HepG2 (cell line): ENCODE measurements at regions not wholly inside any gene's neighbourhood (a gene's known extent, or its start where the extent isn't known, plus 50 kb on each side); places are given as distances from the start of the nearest gene placed in this dataset.

Experiments
- ARID3A ChIP-seq: IDR thresholded peaks from 2 replicates; pipeline ENCODE4 v1.6.1; 2012; ENCODE audit warnings: low read depth, low read length, improper control_type of control experiment
- ARNT ChIP-seq: fragments of 450-650 bp; IDR thresholded peaks from 2 replicates; pipeline ENCODE4 v1.6.1; 2017
- CTCF ChIP-seq: sonication (generic); formaldehyde crosslinking; IDR thresholded peaks from 2 replicates; pipeline ENCODE4 v1.5.0; 2020; ENCODE audit warnings: mild to moderate bottlenecking, missing genetic modification reagents, moderate library complexity
- JDP2 ChIP-seq: sonication (generic); formaldehyde crosslinking; IDR thresholded peaks from 2 replicates; pipeline ENCODE4 v1.8.1; 2022; ENCODE audit warnings: missing genetic modification reagents, borderline replicate concordance
- NFKBIZ ChIP-seq: IDR thresholded peaks from 2 replicates; pipeline ENCODE4 v1.6.1; 2018; ENCODE audit warnings: missing genetic modification reagents, missing compliant biosample characterization
- NR3C1 ChIP-seq: sonication (generic); formaldehyde crosslinking; IDR thresholded peaks from 2 replicates; pipeline ENCODE4 v1.4.0; 2020; ENCODE audit warnings: missing genetic modification reagents
- TBP ChIP-seq: sonication (generic); formaldehyde crosslinking; IDR thresholded peaks from 2 replicates; pipeline ENCODE4 v1.5.0; 2020; ENCODE audit warnings: missing genetic modification reagents
- ZNF691 ChIP-seq: sonication (generic); formaldehyde crosslinking; IDR thresholded peaks from 2 replicates; pipeline ENCODE4 v1.4.0; 2020; ENCODE audit warnings: missing genetic modification reagents, low read depth, mild to moderate bottlenecking, borderline replicate concordance

- TF ChIP-seq JDP2 (CRISPR knock-in tag): no peak
- TF ChIP-seq ARID3A: no peak
- TF ChIP-seq CTCF (CRISPR knock-in tag): no peak
- TF ChIP-seq ZNF691: no peak
- TF ChIP-seq NR3C1 (CRISPR knock-in tag): no peak
- TF ChIP-seq NFKBIZ: no peak
- TF ChIP-seq TBP (CRISPR knock-in tag): no peak
- no peak for TF ChIP-seq ARNT
These were observed 565.4 kb upstream of the AUTS2 start for GRCh38 chr7:69032848-69033247.
